DND-41 (cell line): ENCODE measurements at regions not wholly inside any gene's neighbourhood (a gene's known extent, or its start where the extent isn't known, plus 50 kb on each side); places are given as distances from the start of the nearest gene placed in this dataset.

Experiments used
- ATAC-seq: fragments of 200-7000 bp; cut with Tn5 transposase; 3 replicates; pipeline ENCODE4 v1.9.1; 2021; ENCODE audit warnings: low read depth; ENCODE audit not compliant: insufficient read depth
- DNase-seq: peaks from one replicate; pipeline ENCODE4 v3.0.0-alpha.2; 2020
- H2AFZ ChIP-seq: 2 replicates; pipeline ENCODE4 v1.6.0; 2012; ENCODE audit warnings: low read depth, low read length
- H3K27ac ChIP-seq: 2 replicates; pipeline ENCODE4 v1.5.1; 2012; ENCODE audit warnings: low read length, inconsistent platforms
- H3K27me3 ChIP-seq: fragments of 200-600 bp; sonication (generic); 2 replicates; pipeline ENCODE4 v1.6.0; 2012; ENCODE audit warnings: low read length, mild to moderate bottlenecking, inconsistent platforms; ENCODE audit not compliant: insufficient read depth, poor library complexity
- H3K36me3 ChIP-seq: 2 replicates; pipeline ENCODE4 v1.5.1; 2012; ENCODE audit warnings: low read length, inconsistent platforms; ENCODE audit not compliant: insufficient read depth
- H3K4me1 ChIP-seq: 2 replicates; pipeline ENCODE4 v1.5.1; 2012; ENCODE audit warnings: mild to moderate bottlenecking, low read length; ENCODE audit not compliant: insufficient read depth
- H3K4me2 ChIP-seq: 2 replicates; pipeline ENCODE4 v1.6.0; 2012; ENCODE audit warnings: mild to moderate bottlenecking, moderate library complexity, low read length, inconsistent platforms; ENCODE audit not compliant: insufficient read depth
- H3K4me3 ChIP-seq, 2 experiments: fragments of 200-600 bp in 1 of 2; shearing (Covaris generic) in 1 of 2; 2 replicates each; pipeline ENCODE4 v1.5.1; 2012 to 2016; ENCODE audit warnings: inconsistent platforms in 2 of 2, low read length in 2 of 2, mild to moderate bottlenecking in 2 of 2, low read depth in 1 of 2, moderate library complexity in 1 of 2
- H3K79me2 ChIP-seq: 2 replicates; pipeline ENCODE4 v1.6.0; 2012; ENCODE audit warnings: low read length, inconsistent platforms; ENCODE audit not compliant: insufficient read depth
- H3K9ac ChIP-seq: 2 replicates; pipeline ENCODE4 v1.6.0; 2012; ENCODE audit warnings: low read depth, mild to moderate bottlenecking, inconsistent platforms, low read length, moderate library complexity
- H3K9me3 ChIP-seq: 2 replicates; pipeline ENCODE4 v1.5.1; 2012; ENCODE audit warnings: low read length, moderate library complexity, mild to moderate bottlenecking, inconsistent platforms; ENCODE audit not compliant: insufficient read depth, severe bottlenecking
- H4K20me1 ChIP-seq: 2 replicates; pipeline ENCODE4 v1.6.0; 2012; ENCODE audit warnings: low read length; ENCODE audit not compliant: insufficient read depth
- EZH2 ChIP-seq: IDR thresholded peaks from 3 replicates; pipeline ENCODE4 v1.6.1; 2012; ENCODE audit warnings: borderline replicate concordance, low read depth, mild to moderate bottlenecking, moderate library complexity, low read length, inconsistent platforms; ENCODE audit not compliant: severe bottlenecking
- TF ChIP-seq, protein P1 (sequence below): IDR thresholded peaks from 2 replicates; pipeline ENCODE4 v1.5.1; 2012; ENCODE audit warnings: borderline replicate concordance, low read length, moderate library complexity, mild to moderate bottlenecking; ENCODE audit not compliant: poor library complexity, severe bottlenecking; ENCODE audit errors: extremely low read depth

DNA sequence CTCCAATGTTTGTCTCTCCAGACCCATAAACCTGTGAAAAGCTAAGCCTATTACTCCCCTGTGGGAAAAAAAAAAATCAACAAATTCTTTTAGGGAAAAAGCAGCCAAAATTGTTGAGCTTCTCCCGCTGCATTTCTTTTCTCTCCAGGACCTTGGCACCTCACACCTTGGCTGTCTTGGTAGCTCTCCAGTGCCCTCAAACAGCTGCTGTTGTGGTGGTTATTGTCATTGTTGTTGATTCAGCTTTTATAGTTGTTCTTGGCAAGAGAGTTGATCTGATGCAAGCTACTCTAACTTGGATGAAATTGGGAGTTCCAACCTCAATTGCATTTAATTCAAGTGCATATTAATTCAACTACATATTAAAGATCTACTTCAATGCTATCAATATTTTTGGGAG, 516.9 kb upstream of the LARGE1 start:
- DNase-seq: no peak
- no peak overlapping the region for H3K4me3 ChIP-seq
- no peaks in the 10 kb centered on the region for H3K36me3 ChIP-seq

DNA sequence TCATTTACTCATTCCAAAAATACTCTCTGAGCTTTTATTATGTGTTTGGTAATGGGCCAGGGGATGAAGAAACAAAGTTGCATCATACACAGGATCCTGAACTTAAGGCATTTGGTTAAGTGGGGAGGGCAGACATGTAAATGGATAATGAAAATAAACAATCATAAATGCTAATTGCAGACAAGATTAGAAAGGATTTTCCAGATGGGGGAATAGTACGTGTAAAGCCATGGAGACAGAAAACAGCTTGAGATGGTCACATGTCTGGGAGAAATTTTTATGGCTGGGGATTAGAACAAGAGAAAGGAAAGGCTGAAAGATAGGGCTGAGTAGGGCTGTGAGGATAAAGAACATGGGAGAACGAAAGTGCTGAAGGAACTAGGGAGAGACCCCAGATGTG, 534.3 kb upstream of the LARGE1 start:
- ATAC-seq (no peak), DNase-seq (no peak)
- Histone ChIP-seq H3K4me2 (no peak overlapping the region), H4K20me1 (no peaks in the 10 kb centered on the region), H2AFZ (no peak overlapping the region), H3K79me2 (no peaks in the 10 kb centered on the region), H3K27ac (no peak overlapping the region), H3K27me3 (no peaks in the 10 kb centered on the region), H3K9ac (no peak overlapping the region), H3K4me3 (no peak overlapping the region), H3K4me1 (no peaks in the 10 kb centered on the region), H3K36me3 (no peaks in the 10 kb centered on the region), H3K9me3 (no peaks in the 10 kb centered on the region)
- TF ChIP-seq EZH2: no peak
- TF ChIP-seq, protein P1, sequence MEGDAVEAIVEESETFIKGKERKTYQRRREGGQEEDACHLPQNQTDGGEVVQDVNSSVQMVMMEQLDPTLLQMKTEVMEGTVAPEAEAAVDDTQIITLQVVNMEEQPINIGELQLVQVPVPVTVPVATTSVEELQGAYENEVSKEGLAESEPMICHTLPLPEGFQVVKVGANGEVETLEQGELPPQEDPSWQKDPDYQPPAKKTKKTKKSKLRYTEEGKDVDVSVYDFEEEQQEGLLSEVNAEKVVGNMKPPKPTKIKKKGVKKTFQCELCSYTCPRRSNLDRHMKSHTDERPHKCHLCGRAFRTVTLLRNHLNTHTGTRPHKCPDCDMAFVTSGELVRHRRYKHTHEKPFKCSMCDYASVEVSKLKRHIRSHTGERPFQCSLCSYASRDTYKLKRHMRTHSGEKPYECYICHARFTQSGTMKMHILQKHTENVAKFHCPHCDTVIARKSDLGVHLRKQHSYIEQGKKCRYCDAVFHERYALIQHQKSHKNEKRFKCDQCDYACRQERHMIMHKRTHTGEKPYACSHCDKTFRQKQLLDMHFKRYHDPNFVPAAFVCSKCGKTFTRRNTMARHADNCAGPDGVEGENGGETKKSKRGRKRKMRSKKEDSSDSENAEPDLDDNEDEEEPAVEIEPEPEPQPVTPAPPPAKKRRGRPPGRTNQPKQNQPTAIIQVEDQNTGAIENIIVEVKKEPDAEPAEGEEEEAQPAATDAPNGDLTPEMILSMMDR: no peak

More for the DNA sequence above, 516.9 kb upstream of the LARGE1 start:
- H3K27me3 ChIP-seq: no peaks in the 10 kb centered on the region
- no peak overlapping the region for H3K27ac ChIP-seq
- no peak overlapping the region for H2AFZ ChIP-seq
- no peaks in the 10 kb centered on the region for H3K9me3 ChIP-seq
- H3K79me2 ChIP-seq: no peaks in the 10 kb centered on the region
- TF ChIP-seq, protein P1: no peak
- TF ChIP-seq EZH2: no peak
- no peaks in the 10 kb centered on the region for H3K4me1 ChIP-seq
- no peak overlapping the region for H3K4me2 ChIP-seq
- H4K20me1 ChIP-seq: no peaks in the 10 kb centered on the region
- H3K9ac ChIP-seq: no peak overlapping the region
- ATAC-seq: no peak

DNA sequence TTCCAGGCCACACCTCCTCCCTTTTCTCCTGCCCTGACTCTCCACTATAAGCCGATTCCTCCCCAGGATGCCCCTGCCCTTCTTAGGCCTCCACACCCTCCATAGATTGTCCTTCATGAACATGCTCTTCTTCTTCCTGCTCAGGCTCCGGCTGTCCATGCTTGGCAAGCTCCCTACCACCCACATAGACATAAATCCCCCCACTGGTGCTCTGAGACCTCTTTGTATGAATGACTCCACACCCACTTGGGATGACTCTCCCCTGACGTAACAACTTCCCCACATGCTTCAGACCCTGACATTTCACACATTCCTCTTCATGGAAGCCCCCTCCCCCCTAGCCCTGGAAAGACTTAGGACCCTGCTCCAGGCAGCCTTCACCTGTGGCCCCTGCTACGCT, 542.5 kb upstream of the LARGE1 start:
- DNase-seq: no peak
- H4K20me1 ChIP-seq: no peaks in the 10 kb centered on the region
- no peaks in the 10 kb centered on the region for H3K27me3 ChIP-seq
- H3K27ac ChIP-seq: no peak overlapping the region
- no peaks in the 10 kb centered on the region for H3K79me2 ChIP-seq
- no peaks in the 10 kb centered on the region for H3K36me3 ChIP-seq
- no peak overlapping the region for H3K4me2 ChIP-seq
- no peaks in the 10 kb centered on the region for H3K4me1 ChIP-seq
- H3K9me3 ChIP-seq: no peaks in the 10 kb centered on the region
- no peak overlapping the region for H2AFZ ChIP-seq
- no peak overlapping the region for H3K9ac ChIP-seq
- H3K4me3 ChIP-seq: no peak overlapping the region
- no peak for ATAC-seq
- no peak for TF ChIP-seq EZH2
- TF ChIP-seq, protein P1: no peak

DNA sequence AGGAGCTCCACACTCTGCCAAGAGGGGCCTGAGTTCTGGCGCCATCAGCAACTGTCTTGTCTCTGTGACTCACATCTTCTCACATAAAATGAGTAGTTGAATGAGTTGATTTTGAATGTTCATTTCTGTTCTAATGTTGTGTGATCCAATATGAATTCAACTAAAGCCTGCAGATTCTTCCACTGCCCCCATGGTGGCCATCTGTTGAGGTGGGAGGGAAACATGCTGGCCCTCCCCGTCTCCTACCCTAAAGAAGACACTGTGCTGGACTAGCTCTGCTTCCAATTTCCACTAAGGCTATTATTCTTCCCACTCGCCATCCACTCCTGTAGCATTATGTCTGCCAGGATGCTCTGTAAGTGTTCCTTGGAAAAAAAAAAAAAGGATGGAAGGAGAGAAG, 555.6 kb upstream of the LARGE1 start:
- H3K27ac ChIP-seq: no peak overlapping the region
- no peaks in the 10 kb centered on the region for H3K79me2 ChIP-seq
- no peak overlapping the region for H3K9ac ChIP-seq
- DNase-seq: no peak
- no peak overlapping the region for H2AFZ ChIP-seq
- H3K27me3 ChIP-seq: no peaks in the 10 kb centered on the region
- H3K4me1 ChIP-seq: no peaks in the 10 kb centered on the region
- H3K4me3 ChIP-seq: no peak overlapping the region
- H3K36me3 ChIP-seq: no peaks in the 10 kb centered on the region
- H3K9me3 ChIP-seq: no peaks in the 10 kb centered on the region
- H3K4me2 ChIP-seq: no peak overlapping the region
- TF ChIP-seq EZH2: no peak
- TF ChIP-seq, protein P1: no peak
- no peak for ATAC-seq
- no peaks in the 10 kb centered on the region for H4K20me1 ChIP-seq
